IMR-90 (cell line): ENCODE measurements at regions not wholly inside any gene's neighbourhood (a gene's known extent, or its start where the extent isn't known, plus 50 kb on each side); places are given as distances from the start of the nearest gene placed in this dataset.

Source experiments
- ATAC-seq: fragments of 200-7000 bp; cut with Tn5 transposase; 2 replicates; pipeline ENCODE4 v1.9.1; 2020; ENCODE audit warnings: low read depth, mild to moderate bottlenecking, moderate library complexity
- BruUV-seq: library from RNA; stranded (reverse); fragments of 400-500 nt; replicated peaks from 2 replicates; lab custom pipeline; 2021; lab: Mats Ljungman, UMichigan
- CTCF ChIA-PET: fragments of 300-600 bp; formaldehyde crosslinking; extraction: SDS; loops from one replicate; lab custom pipeline; 2021; ENCODE audit warnings: antibody characterized with exemption; lab: Yijun Ruan, JAX
- POLR2A ChIA-PET: fragments of 300-600 bp; sonication (Branson Sonifier 250); formaldehyde crosslinking; loops from one replicate; lab custom pipeline; 2022; ENCODE audit warnings: antibody characterized with exemption; ENCODE audit not compliant: unreplicated experiment; lab: Charles Lee
- DNase-seq: peaks from one replicate; pipeline ENCODE4 v3.0.0; 2013
- H2AFZ ChIP-seq: replicated peaks from 2 replicates; pipeline ENCODE3; 2013; ENCODE audit warnings: low read length, mild to moderate bottlenecking; ENCODE audit not compliant: poor library complexity
- H2AK5ac ChIP-seq: 2 replicates; pipeline ENCODE4 v1.6.1; 2013; ENCODE audit warnings: low read depth, low read length, inconsistent platforms
- H2AK9ac ChIP-seq: replicated peaks from 2 replicates; pipeline ENCODE3; 2013; ENCODE audit warnings: mild to moderate bottlenecking, low read depth, low read length, moderate library complexity; ENCODE audit not compliant: poor library complexity
- H2BK120ac ChIP-seq: 2 replicates; pipeline ENCODE4 v1.6.1; 2013; ENCODE audit warnings: low read depth, low read length, inconsistent platforms
- H2BK15ac ChIP-seq: 3 replicates; pipeline ENCODE4 v1.6.1; 2013; ENCODE audit warnings: low read depth, low read length, inconsistent platforms
- H2BK20ac ChIP-seq: 2 replicates; pipeline ENCODE4 v1.6.1; 2013; ENCODE audit warnings: low read depth, mild to moderate bottlenecking, inconsistent platforms, low read length, moderate library complexity
- H2BK5ac ChIP-seq: 2 replicates; pipeline ENCODE4 v1.6.1; 2013; ENCODE audit warnings: mild to moderate bottlenecking, low read depth, low read length, inconsistent platforms; ENCODE audit not compliant: poor library complexity, severe bottlenecking
- H3K14ac ChIP-seq: replicated peaks from 2 replicates; pipeline ENCODE4 v1.6.1; 2013; ENCODE audit warnings: low read depth, low read length, inconsistent platforms
- H3K18ac ChIP-seq: 2 replicates; pipeline ENCODE4 v1.6.1; 2013; ENCODE audit warnings: low read depth, low read length, control low read depth
- H3K23ac ChIP-seq: 2 replicates; pipeline ENCODE4 v1.6.1; 2013; ENCODE audit warnings: low read depth, low read length, inconsistent platforms
- H3K27ac ChIP-seq: 2 replicates; pipeline ENCODE4 v1.5.1; 2013; ENCODE audit warnings: mild to moderate bottlenecking, control low read depth, low read length; ENCODE audit not compliant: insufficient read depth
- H3K27me3 ChIP-seq: 2 replicates; pipeline ENCODE4 v1.6.1; 2013; ENCODE audit warnings: low read length; ENCODE audit not compliant: control insufficient read depth, insufficient read depth
- H3K36me3 ChIP-seq: 2 replicates; pipeline ENCODE4 v1.6.1; 2013; ENCODE audit warnings: low read length, mixed read lengths; ENCODE audit not compliant: control insufficient read depth, insufficient read depth
- H3K4ac ChIP-seq: 2 replicates; pipeline ENCODE4 v1.6.1; 2013; ENCODE audit warnings: low read depth, low read length, inconsistent platforms
- H3K4me1 ChIP-seq: 2 replicates; pipeline ENCODE4 v1.6.1; 2013; ENCODE audit warnings: low read length, mixed read lengths; ENCODE audit not compliant: control insufficient read depth, insufficient read depth
- H3K4me2 ChIP-seq: 2 replicates; pipeline ENCODE4 v1.6.1; 2013; ENCODE audit warnings: low read depth, mild to moderate bottlenecking, control low read depth, low read length, moderate library complexity
- H3K4me3 ChIP-seq: 2 replicates; pipeline ENCODE4 v1.5.1; 2013; ENCODE audit warnings: low read depth, mild to moderate bottlenecking, control low read depth, low read length, moderate library complexity; ENCODE audit not compliant: insufficient read depth
- H3K56ac ChIP-seq: 2 replicates; pipeline ENCODE4 v1.6.1; 2013; ENCODE audit warnings: low read length, inconsistent platforms; ENCODE audit not compliant: insufficient read depth; ENCODE audit errors: extremely low read depth
- H3K79me1 ChIP-seq, 2 experiments: 2 replicates each; pipeline ENCODE4 v1.6.1; 2013; ENCODE audit warnings: low read length in 2 of 2, inconsistent platforms in 1 of 2, low read depth in 1 of 2
- H3K9ac ChIP-seq: 2 replicates; pipeline ENCODE4 v1.6.1; 2013; ENCODE audit warnings: low read depth, low read length, control low read depth
- H3K9me1 ChIP-seq: 2 replicates; pipeline ENCODE4 v1.6.1; 2013; ENCODE audit warnings: low read length, inconsistent platforms; ENCODE audit not compliant: insufficient read depth
- H3K9me3 ChIP-seq: 2 replicates; pipeline ENCODE4 v1.6.1; 2013; ENCODE audit warnings: low read length; ENCODE audit not compliant: control insufficient read depth, insufficient read depth
- H4K20me1 ChIP-seq: 2 replicates; pipeline ENCODE4 v1.6.1; 2013; ENCODE audit warnings: low read length, inconsistent platforms; ENCODE audit not compliant: insufficient read depth
- H4K5ac ChIP-seq: 2 replicates; pipeline ENCODE4 v1.6.1; 2013; ENCODE audit warnings: mild to moderate bottlenecking, low read depth, low read length, control low read depth
- H4K8ac ChIP-seq, 2 experiments: 2 replicates each; pipeline ENCODE4 v1.6.1; 2013; ENCODE audit warnings: low read depth in 2 of 2, low read length in 2 of 2, control low read depth in 1 of 2, inconsistent platforms in 1 of 2
- H4K91ac ChIP-seq: 2 replicates; pipeline ENCODE4 v1.6.1; 2013; ENCODE audit warnings: low read depth, low read length, inconsistent platforms; ENCODE audit not compliant: insufficient read depth
- CEBPB ChIP-seq: IDR thresholded peaks from 2 replicates; pipeline ENCODE4 v1.6.1; 2012; ENCODE audit warnings: low read depth, low read length, improper control_type of control experiment
- CHD1 ChIP-seq: IDR thresholded peaks from 2 replicates; pipeline ENCODE4 v1.6.1; 2012; ENCODE audit warnings: low read depth, low read length, improper control_type of control experiment
- CTCF ChIP-seq: conservative IDR thresholded peaks from 2 replicates; pipeline ENCODE4 v1.5.1; 2012; ENCODE audit warnings: mild to moderate bottlenecking, low read depth, low read length, improper control_type of control experiment
- ELK1 ChIP-seq: fragments of 150-350 bp; IDR thresholded peaks from 2 replicates; pipeline ENCODE4 v1.6.1; 2016; ENCODE audit warnings: low read depth, mild to moderate bottlenecking, low read length, moderate library complexity, borderline replicate concordance
- FOS ChIP-seq: fragments of 150-350 bp; IDR thresholded peaks from 2 replicates; pipeline ENCODE4 v1.6.1; 2016; ENCODE audit warnings: low read depth, low read length
- MAFK ChIP-seq: IDR thresholded peaks from 2 replicates; pipeline ENCODE4 v1.6.1; 2012; ENCODE audit warnings: low read depth, low read length, improper control_type of control experiment
- MXI1 ChIP-seq: IDR thresholded peaks from 2 replicates; pipeline ENCODE4 v1.6.1; 2012; ENCODE audit warnings: low read depth, mild to moderate bottlenecking, low read length, moderate library complexity, borderline replicate concordance
- NFE2L2 ChIP-seq: fragments of 150-350 bp; IDR thresholded peaks from 2 replicates; pipeline ENCODE4 v1.6.1; 2016; ENCODE audit warnings: low read depth, mild to moderate bottlenecking, low read length
- POLR2A ChIP-seq: IDR thresholded peaks from 2 replicates; pipeline ENCODE4 v1.6.1; 2012; ENCODE audit warnings: mild to moderate bottlenecking, low read depth, low read length
- RAD21 ChIP-seq: IDR thresholded peaks from 2 replicates; pipeline ENCODE4 v1.6.1; 2012; ENCODE audit warnings: low read length, improper control_type of control experiment
- RCOR1 ChIP-seq: IDR thresholded peaks from 2 replicates; pipeline ENCODE4 v1.6.1; 2012; ENCODE audit warnings: mild to moderate bottlenecking, low read length, improper control_type of control experiment; ENCODE audit not compliant: insufficient replicate concordance
- SMC3 ChIP-seq: fragments of 150-350 bp; IDR thresholded peaks from 2 replicates; pipeline ENCODE4 v1.6.1; 2016; ENCODE audit warnings: low read depth, mild to moderate bottlenecking, antibody characterized with exemption, low read length, moderate library complexity
- USF2 ChIP-seq: fragments of 150-350 bp; IDR thresholded peaks from 2 replicates; pipeline ENCODE4 v1.6.1; 2017; ENCODE audit warnings: mild to moderate bottlenecking, antibody characterized with exemption, low read length, low read depth
- WGBS, 2 experiments: methylation state at CpG; one replicate each; pipeline versions ENCODE4 v1.1.5 to v1.1.7; 2013; ENCODE audit warnings: missing lambda C conversion rate in 2 of 2; ENCODE audit not compliant: insufficient read length in 1 of 2; ENCODE audit errors: extremely low coverage in 2 of 2; 5-methylcytosine and 5-hydroxymethylcytosine counted together
- dilution Hi-C: fragments of 300-500 bp; cut with HindIII; formaldehyde crosslinking; loops from one replicate; pipeline ENCODE4 v1.14.3; 2018; ENCODE audit warnings: low sequenced_read_pairs; ENCODE audit not compliant: unreplicated experiment
- in situ Hi-C: fragments of 300-500 bp; cut with MboI; formaldehyde crosslinking; loops from 3 replicates; pipeline ENCODE4 v1.14.3; 2019; ENCODE audit warnings: low sequenced_read_pairs, inconsistent platforms, mixed read lengths
- intact Hi-C: fragments of 100-400 bp; cut with micrococcal nuclease; formaldehyde crosslinking; loops from 2 replicates; pipeline ENCODE4 v1.10.0; 2022

GRCh38 chr7:25672496-25672895 is 444.2 kb upstream of the NPVF start:
- H4K91ac ChIP-seq = no peak overlapping the region
- no peak overlapping the region for H3K4ac ChIP-seq
- ChIA-PET POLR2A (no interaction called here), CTCF (no interaction called here)
- dilution Hi-C loops (no loop called here), in situ Hi-C loops (no loop called here), intact Hi-C loops (no loop called here)
- no peak overlapping the region for H2BK15ac ChIP-seq
- no peak overlapping the region for H3K4me3 ChIP-seq
- H3K79me1 ChIP-seq = no peaks in the 10 kb centered on the region
- no peak overlapping the region for H3K9ac ChIP-seq
- no peaks in the 10 kb centered on the region for H4K20me1 ChIP-seq
- H3K14ac ChIP-seq = no peak overlapping the region
- H2AK5ac ChIP-seq = no peak overlapping the region
- no peak overlapping the region for H3K4me2 ChIP-seq
- H2BK120ac ChIP-seq = no peak overlapping the region
- no peak for ATAC-seq
- H3K18ac ChIP-seq = no peak overlapping the region
- no CpG with 5 or more reads among the region's 5 CpGs for WGBS, 2 experiments
- no TSS peak for BruUV-seq
- H4K5ac ChIP-seq = no peak overlapping the region
- TF ChIP-seq NFE2L2 (no peak), RCOR1 (no peak), CEBPB (no peak), ELK1 (no peak), CHD1 (no peak), RAD21 (no peak), MAFK (no peak), CTCF (no peak), MXI1 (no peak), POLR2A (no peak), SMC3 (no peak), FOS (no peak), USF2 (no peak)
- no peak overlapping the region for H3K56ac ChIP-seq
- no peak overlapping the region for H3K23ac ChIP-seq
- H3K4me1 ChIP-seq = no peaks in the 10 kb centered on the region; the same call in 1 of the 2 replicates
- no peaks in the 10 kb centered on the region for H3K36me3 ChIP-seq
- H4K8ac ChIP-seq = no peak overlapping the region
- H3K27me3 ChIP-seq = peaks cover 2% of the 10 kb centered on the region; the same call in 1 of the 2 replicates
- DNase-seq = no peak
- no peak overlapping the region for H2AFZ ChIP-seq
- H3K9me3 ChIP-seq = no peaks in the 10 kb centered on the region
- no peak overlapping the region for H2BK5ac ChIP-seq
- no peak overlapping the region for H2AK9ac ChIP-seq
- H3K9me1 ChIP-seq = no peaks in the 10 kb centered on the region
- H3K27ac ChIP-seq = no peak overlapping the region
- H2BK20ac ChIP-seq = no peak overlapping the region
